NCI-H748 (cell line): ENCODE measurements at regions not wholly inside any gene's neighbourhood (a gene's known extent, or its start where the extent isn't known, plus 50 kb on each side); places are given as distances from the start of the nearest gene placed in this dataset.

Experiments
- DNase-seq: peaks from one replicate; lab custom pipeline; 2025; ENCODE audit not compliant: unreplicated experiment; lab: John Stamatoyannopoulos, UW

GRCh38 chr5:119789406-119790117 lies 160.2 kb downstream of the FAM170A start:
- no peak for DNase-seq

- DNase-seq: no peak
These were observed 162.9 kb downstream of the FAM170A start for GRCh38 chr5:119792161-119792799.

- no peak for DNase-seq
These were observed 166.4 kb downstream of the FAM170A start for GRCh38 chr5:119795768-119796167.

GRCh38 chr5:119801570-119801969 lies 172.2 kb downstream of the FAM170A start:
- no peak for DNase-seq

- no peak for DNase-seq
These were observed 178.7 kb downstream of the FAM170A start for GRCh38 chr5:119808024-119808423.

- DNase-seq: no peak
These were observed 179.1 kb downstream of the FAM170A start for GRCh38 chr5:119808474-119808873.

- no peak for DNase-seq
These were observed 180.9 kb downstream of the FAM170A start for GRCh38 chr5:119810217-119810616.

GRCh38 chr5:119811458-119811857 lies 182.1 kb downstream of the FAM170A start:
- no peak for DNase-seq

- peak; percentile 19 for DNase-seq
These were observed 185.3 kb downstream of the FAM170A start for GRCh38 chr5:119814655-119815054.

- no peak for DNase-seq
These were observed 186.7 kb downstream of the FAM170A start for GRCh38 chr5:119816055-119816454.

- no peak for DNase-seq
These were observed 190.7 kb downstream of the FAM170A start for GRCh38 chr5:119820016-119820415.

- DNase-seq: no peak
These were observed 191.2 kb downstream of the FAM170A start for GRCh38 chr5:119820608-119821007.

GRCh38 chr5:119828541-119828940 lies 199.2 kb downstream of the FAM170A start:
- DNase-seq: no peak

GRCh38 chr5:119829341-119829740 lies 200.0 kb downstream of the FAM170A start:
- DNase-seq: no peak

GRCh38 chr5:119833176-119833575 lies 203.8 kb downstream of the FAM170A start:
- no peak for DNase-seq

- no peak for DNase-seq
These were observed 210.8 kb downstream of the FAM170A start for GRCh38 chr5:119840175-119840574.

- no peak for DNase-seq
These were observed 222.8 kb downstream of the FAM170A start for GRCh38 chr5:119852140-119852539.

- DNase-seq: no peak
These were observed 231.1 kb downstream of the FAM170A start for GRCh38 chr5:119860463-119860862.

- no peak for DNase-seq
These were observed 233.3 kb downstream of the FAM170A start for GRCh38 chr5:119862619-119863018.

GRCh38 chr5:119864286-119864685 lies 234.9 kb downstream of the FAM170A start:
- DNase-seq: no peak

GRCh38 chr5:119873611-119874010 lies 244.3 kb downstream of the FAM170A start:
- no peak for DNase-seq

- DNase-seq: no peak
These were observed 247.2 kb downstream of the FAM170A start for GRCh38 chr5:119876522-119876921.

- no peak for DNase-seq
These were observed 249.4 kb downstream of the FAM170A start for GRCh38 chr5:119878712-119879111.
